Gastroesophageal sphincter (tissue), 2 donors: ENCODE measurements at regions not wholly inside any gene's neighbourhood (a gene's known extent, or its start where the extent isn't known, plus 50 kb on each side); places are given as distances from the start of the nearest gene placed in this dataset.

Experiments
- EP300 ChIP-seq: sonication (generic); formaldehyde crosslinking; IDR thresholded peaks from one replicate; pipeline ENCODE4 v1.6.1; 2017; ENCODE audit warnings: antibody characterized with exemption, mild to moderate bottlenecking
- POLR2A ChIP-seq, 2 donors: fragments of 450-650 bp; IDR thresholded peaks; one replicate each; pipeline ENCODE4 v1.6.1; 2017; ENCODE audit warnings: antibody characterized with exemption in 2 of 2, mild to moderate bottlenecking in 2 of 2, moderate library complexity in 1 of 2

- TF ChIP-seq POLR2A (IDR thresholded peaks at IDR 0.05) (no peak), EP300 (no peak)
Measured at GRCh38 chr2:221762496-221762895, 190.4 kb upstream of the EPHA4 start.
